ENCODE measurements at regions not wholly inside any gene's neighbourhood (a gene's known extent, or its start where the extent isn't known, plus 50 kb on each side); places are given as distances from the start of the nearest gene placed in this dataset.

DNA sequence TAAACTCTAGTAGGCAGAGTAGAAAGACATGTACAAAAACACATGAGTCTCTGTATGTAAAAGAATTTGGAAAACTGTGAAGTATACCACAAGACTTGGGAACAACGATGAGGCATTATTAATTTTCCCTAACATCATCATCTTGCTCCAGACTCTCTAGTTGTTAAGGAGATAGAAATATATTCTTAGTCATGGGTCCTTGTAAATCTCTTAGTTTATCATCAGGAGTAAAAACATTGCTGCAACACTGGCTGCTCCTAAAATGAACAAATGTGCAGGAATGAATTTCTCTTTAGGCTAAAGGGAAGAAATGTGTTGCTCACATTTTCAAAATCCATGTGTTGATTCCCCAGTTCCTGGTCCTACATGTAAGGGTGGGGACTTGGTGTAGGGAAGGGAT lies 384.6 kb downstream of the STIM2 start:
- TF ChIP-seq, protein P1, sequence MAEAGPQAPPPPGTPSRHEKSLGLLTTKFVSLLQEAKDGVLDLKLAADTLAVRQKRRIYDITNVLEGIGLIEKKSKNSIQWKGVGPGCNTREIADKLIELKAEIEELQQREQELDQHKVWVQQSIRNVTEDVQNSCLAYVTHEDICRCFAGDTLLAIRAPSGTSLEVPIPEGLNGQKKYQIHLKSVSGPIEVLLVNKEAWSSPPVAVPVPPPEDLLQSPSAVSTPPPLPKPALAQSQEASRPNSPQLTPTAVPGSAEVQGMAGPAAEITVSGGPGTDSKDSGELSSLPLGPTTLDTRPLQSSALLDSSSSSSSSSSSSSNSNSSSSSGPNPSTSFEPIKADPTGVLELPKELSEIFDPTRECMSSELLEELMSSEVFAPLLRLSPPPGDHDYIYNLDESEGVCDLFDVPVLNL (IDR thresholded peaks at IDR 0.05; ENCODE audit: low read depth, low read length): no peak
- TF ChIP-seq, protein P2, sequence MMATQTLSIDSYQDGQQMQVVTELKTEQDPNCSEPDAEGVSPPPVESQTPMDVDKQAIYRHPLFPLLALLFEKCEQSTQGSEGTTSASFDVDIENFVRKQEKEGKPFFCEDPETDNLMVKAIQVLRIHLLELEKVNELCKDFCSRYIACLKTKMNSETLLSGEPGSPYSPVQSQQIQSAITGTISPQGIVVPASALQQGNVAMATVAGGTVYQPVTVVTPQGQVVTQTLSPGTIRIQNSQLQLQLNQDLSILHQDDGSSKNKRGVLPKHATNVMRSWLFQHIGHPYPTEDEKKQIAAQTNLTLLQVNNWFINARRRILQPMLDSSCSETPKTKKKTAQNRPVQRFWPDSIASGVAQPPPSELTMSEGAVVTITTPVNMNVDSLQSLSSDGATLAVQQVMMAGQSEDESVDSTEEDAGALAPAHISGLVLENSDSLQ (IDR thresholded peaks at IDR 0.05): no peak
- TF ChIP-seq EGR1 (IDR thresholded peaks at IDR 0.05; ENCODE audit: borderline replicate concordance in 1 of 2, low read depth in 2 of 2, low read length in 2 of 2): no peak
- TF ChIP-seq SRF (IDR thresholded peaks at IDR 0.05; ENCODE audit: low read depth in 2 of 2, low read length in 2 of 2): no peak
- TF ChIP-seq, protein P3, sequence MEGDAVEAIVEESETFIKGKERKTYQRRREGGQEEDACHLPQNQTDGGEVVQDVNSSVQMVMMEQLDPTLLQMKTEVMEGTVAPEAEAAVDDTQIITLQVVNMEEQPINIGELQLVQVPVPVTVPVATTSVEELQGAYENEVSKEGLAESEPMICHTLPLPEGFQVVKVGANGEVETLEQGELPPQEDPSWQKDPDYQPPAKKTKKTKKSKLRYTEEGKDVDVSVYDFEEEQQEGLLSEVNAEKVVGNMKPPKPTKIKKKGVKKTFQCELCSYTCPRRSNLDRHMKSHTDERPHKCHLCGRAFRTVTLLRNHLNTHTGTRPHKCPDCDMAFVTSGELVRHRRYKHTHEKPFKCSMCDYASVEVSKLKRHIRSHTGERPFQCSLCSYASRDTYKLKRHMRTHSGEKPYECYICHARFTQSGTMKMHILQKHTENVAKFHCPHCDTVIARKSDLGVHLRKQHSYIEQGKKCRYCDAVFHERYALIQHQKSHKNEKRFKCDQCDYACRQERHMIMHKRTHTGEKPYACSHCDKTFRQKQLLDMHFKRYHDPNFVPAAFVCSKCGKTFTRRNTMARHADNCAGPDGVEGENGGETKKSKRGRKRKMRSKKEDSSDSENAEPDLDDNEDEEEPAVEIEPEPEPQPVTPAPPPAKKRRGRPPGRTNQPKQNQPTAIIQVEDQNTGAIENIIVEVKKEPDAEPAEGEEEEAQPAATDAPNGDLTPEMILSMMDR (IDR thresholded peaks at IDR 0.05 in 2 of 3, conservative IDR thresholded peaks at IDR 0.05 in 1 of 3; ENCODE audit: control insufficient read depth in 2 of 3, extremely low read depth in 1 of 3, insufficient read depth in 1 of 3, low read depth in 3 of 3, low read length in 3 of 3): no peak
- TF ChIP-seq GABPA (IDR thresholded peaks at IDR 0.05; ENCODE audit: low read depth): no peak
- no peak for TF ChIP-seq RAD21 (IDR thresholded peaks at IDR 0.05; ENCODE audit: insufficient read depth, low read depth, low read length)

Data from GM12878 (cell line).